ENCODE measurements at regions not wholly inside any gene's neighbourhood (a gene's known extent, or its start where the extent isn't known, plus 50 kb on each side); places are given as distances from the start of the nearest gene placed in this dataset.

DNA sequence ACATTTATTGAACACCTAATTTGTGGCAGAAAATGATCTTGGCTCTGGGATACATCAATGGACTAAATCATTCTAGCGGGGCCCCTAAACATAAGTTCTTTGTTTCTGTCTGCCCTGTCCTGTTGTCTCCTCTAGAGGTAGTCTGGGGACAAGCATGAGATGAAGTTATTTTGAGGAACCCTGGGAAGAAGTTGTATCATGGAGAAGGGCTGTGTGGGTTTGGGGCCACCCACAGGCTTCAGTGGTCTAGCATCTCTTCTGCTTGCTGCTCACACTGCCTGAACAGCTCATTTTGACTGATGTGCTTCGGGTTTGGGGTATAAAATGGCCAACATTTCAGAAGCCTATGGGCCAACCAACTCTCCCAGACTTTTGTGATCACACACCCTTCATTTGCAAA lies 50.3 kb upstream of the OSBPL11 start:
- H3K27me3 ChIP-seq (replicated peaks in 1 of 2; ENCODE audit: control insufficient read depth in 2 of 2, insufficient read depth in 2 of 2, low read length in 1 of 2), result no peaks in the 10 kb centered on the region; a peak in 1 of 4 replicates
- H3K4me3 ChIP-seq, result no peak overlapping the region
- BruUV-seq (replicated peaks), result no TSS peak
- intact Hi-C loops (cut with micrococcal nuclease; ENCODE audit: unreplicated experiment), result no loop called here
- no peaks in the 10 kb centered on the region for H3K36me3 ChIP-seq (ENCODE audit: control insufficient read depth in 2 of 2, insufficient read depth in 2 of 2, low read length in 1 of 2)
- TF ChIP-seq, protein P1, sequence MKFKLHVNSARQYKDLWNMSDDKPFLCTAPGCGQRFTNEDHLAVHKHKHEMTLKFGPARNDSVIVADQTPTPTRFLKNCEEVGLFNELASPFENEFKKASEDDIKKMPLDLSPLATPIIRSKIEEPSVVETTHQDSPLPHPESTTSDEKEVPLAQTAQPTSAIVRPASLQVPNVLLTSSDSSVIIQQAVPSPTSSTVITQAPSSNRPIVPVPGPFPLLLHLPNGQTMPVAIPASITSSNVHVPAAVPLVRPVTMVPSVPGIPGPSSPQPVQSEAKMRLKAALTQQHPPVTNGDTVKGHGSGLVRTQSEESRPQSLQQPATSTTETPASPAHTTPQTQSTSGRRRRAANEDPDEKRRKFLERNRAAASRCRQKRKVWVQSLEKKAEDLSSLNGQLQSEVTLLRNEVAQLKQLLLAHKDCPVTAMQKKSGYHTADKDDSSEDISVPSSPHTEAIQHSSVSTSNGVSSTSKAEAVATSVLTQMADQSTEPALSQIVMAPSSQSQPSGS (IDR thresholded peaks at IDR 0.05; ENCODE audit: low read length), result no peak
- TF ChIP-seq JUNB (IDR thresholded peaks at IDR 0.05), result no peak
- no peak for TF ChIP-seq ZNF24 (IDR thresholded peaks at IDR 0.05)
- no peak for TF ChIP-seq CBFB (IDR thresholded peaks at IDR 0.05; ENCODE audit: low read depth)
- TF ChIP-seq CBX3 (IDR thresholded peaks at IDR 0.05; ENCODE audit: borderline replicate concordance, low read depth), result no peak
- TF ChIP-seq SPI1 (IDR thresholded peaks at IDR 0.05; ENCODE audit: borderline replicate concordance, insufficient read depth, low read depth, low read length), result no peak
- no peak for TF ChIP-seq TCF7 (IDR thresholded peaks at IDR 0.05; ENCODE audit: borderline replicate concordance)
- no peak for TF ChIP-seq PAX5 (IDR thresholded peaks at IDR 0.05; ENCODE audit: borderline replicate concordance, low read depth, low read length)
- no peak for TF ChIP-seq EED (IDR thresholded peaks at IDR 0.05; ENCODE audit: low read depth)
- TF ChIP-seq KDM1A (IDR thresholded peaks at IDR 0.05; ENCODE audit: borderline replicate concordance), result no peak
- TF ChIP-seq HDAC6 (IDR thresholded peaks at IDR 0.05; ENCODE audit: unreplicated experiment), result no peak
- ATAC-seq, result no peak
- ChIA-PET RAD21 (ENCODE audit: unreplicated experiment) (no interaction called here), SMC1A (ENCODE audit: uncharacterized antibody, unreplicated experiment) (no interaction called here), CTCF (no interaction called here), POLR2A (no interaction called here)
- H2AFZ ChIP-seq (ENCODE audit: control insufficient read depth, low read depth, low read length), result no peak overlapping the region
- H3K9ac ChIP-seq (ENCODE audit: control insufficient read depth, insufficient read depth, low read length), result no peak overlapping the region
- H3K4me2 ChIP-seq (ENCODE audit: control insufficient read depth, insufficient read depth), result no peak overlapping the region
- H3K9me3 ChIP-seq (replicated peaks; ENCODE audit: control insufficient read depth, insufficient read depth, low read length), result no peaks in the 10 kb centered on the region
- H3K4me1 ChIP-seq (ENCODE audit: control insufficient read depth, insufficient read depth, low read length), result no peaks in the 10 kb centered on the region
- in situ Hi-C loops (cut with MboI), result no loop called here
- no peaks in the 10 kb centered on the region for H4K20me1 ChIP-seq (ENCODE audit: control insufficient read depth, insufficient read depth)
- no peak overlapping the region for H3K27ac ChIP-seq (ENCODE audit: control insufficient read depth, insufficient read depth)
- FAIRE-seq, result no peak
- no peaks in the 10 kb centered on the region for H3K79me2 ChIP-seq (ENCODE audit: control insufficient read depth, insufficient read depth, low read length)
- DNase-seq (ENCODE audit: low read depth, low spot score), result no peak
- WGBS (ENCODE audit: insufficient coverage, insufficient replicate concordance, low lambda C conversion rate, missing lambda C conversion rate), result 50% methylated on average over 2 of the region's 2 CpGs

Measured in GM12878 (cell line).